ENCODE measurements at regions not wholly inside any gene's neighbourhood (a gene's known extent, or its start where the extent isn't known, plus 50 kb on each side); places are given as distances from the start of the nearest gene placed in this dataset.

DNA sequence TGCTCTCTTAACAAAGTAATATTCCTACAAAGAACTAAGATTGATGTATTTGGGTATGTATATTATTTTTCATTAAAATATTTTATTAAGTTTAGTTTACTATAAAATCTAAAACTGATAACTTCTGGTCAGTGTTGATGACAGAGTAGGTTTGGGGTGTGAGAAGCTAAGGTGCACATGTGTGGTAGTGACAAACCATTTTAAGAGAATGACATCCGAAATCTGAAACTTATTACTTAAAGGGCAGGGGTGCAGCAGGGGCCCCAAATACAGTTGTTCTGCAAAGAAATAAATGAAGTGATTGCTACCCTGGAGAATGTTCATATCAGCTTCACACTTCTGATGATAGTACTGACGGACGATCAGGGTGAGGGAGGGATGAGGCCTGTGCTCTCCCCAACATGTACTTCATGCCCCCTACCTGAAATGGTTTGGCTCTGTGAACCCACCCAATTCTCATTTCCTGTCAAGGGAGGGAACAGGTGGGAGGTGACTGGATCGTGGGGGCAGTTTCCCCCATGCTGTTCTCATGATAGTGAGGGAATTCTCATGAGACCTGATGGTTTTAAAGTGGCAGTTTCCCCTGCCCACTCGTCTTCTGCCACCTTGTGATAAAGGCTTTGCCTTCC, 125.3 kb upstream of the RFX3 start:
- no peaks in the 10 kb centered on the region for H3K9me3 Mint-ChIP-seq (ENCODE audit: low read depth, unreplicated experiment)
- H3K36me3 Mint-ChIP-seq (ENCODE audit: insufficient read depth, unreplicated experiment), result no peaks in the 10 kb centered on the region
- no peak overlapping the region for H3K4me3 Mint-ChIP-seq (ENCODE audit: low read depth, unreplicated experiment)
- no peaks in the 10 kb centered on the region for H3K27me3 Mint-ChIP-seq (ENCODE audit: unreplicated experiment)
- DNase-seq, result no peak
- BruUV-seq (replicated peaks), result no TSS peak
- intact Hi-C loops (cut with micrococcal nuclease; ENCODE audit: unreplicated experiment), result no loop called here
- TF ChIP-seq, protein P1, sequence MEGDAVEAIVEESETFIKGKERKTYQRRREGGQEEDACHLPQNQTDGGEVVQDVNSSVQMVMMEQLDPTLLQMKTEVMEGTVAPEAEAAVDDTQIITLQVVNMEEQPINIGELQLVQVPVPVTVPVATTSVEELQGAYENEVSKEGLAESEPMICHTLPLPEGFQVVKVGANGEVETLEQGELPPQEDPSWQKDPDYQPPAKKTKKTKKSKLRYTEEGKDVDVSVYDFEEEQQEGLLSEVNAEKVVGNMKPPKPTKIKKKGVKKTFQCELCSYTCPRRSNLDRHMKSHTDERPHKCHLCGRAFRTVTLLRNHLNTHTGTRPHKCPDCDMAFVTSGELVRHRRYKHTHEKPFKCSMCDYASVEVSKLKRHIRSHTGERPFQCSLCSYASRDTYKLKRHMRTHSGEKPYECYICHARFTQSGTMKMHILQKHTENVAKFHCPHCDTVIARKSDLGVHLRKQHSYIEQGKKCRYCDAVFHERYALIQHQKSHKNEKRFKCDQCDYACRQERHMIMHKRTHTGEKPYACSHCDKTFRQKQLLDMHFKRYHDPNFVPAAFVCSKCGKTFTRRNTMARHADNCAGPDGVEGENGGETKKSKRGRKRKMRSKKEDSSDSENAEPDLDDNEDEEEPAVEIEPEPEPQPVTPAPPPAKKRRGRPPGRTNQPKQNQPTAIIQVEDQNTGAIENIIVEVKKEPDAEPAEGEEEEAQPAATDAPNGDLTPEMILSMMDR (IDR thresholded peaks at IDR 0.05; ENCODE audit: unreplicated experiment), result no peak
- H3K4me1 Mint-ChIP-seq (ENCODE audit: low read depth, unreplicated experiment), result no peaks in the 10 kb centered on the region
- H3K27ac Mint-ChIP-seq (ENCODE audit: unreplicated experiment), result no peak overlapping the region
- CTCF ChIA-PET, result no interaction called here

DNA sequence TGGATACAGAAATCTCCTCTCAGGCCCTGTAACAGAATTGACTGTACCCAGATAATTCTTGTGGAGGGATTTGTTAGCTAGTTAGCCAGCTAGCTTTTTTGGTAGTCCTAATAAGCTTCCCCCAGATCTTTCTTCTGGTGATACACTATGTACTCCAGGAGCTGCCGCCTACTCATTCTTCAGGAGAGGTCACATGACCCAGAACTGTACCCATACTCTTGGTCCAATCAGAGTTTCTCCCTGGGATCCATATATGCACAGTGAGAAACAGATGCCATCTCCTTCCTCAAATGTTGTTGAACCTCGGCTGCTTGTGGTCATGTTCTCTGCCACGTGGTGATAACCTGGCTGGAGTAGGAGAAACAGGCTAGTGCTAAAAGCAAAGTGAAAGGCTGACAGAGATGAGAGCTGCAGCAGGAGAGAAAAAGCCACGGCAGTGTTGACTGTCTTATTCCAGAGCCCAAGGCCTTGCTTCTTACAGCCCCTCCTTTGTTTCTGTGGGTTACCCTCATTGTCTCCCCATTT, 123.0 kb upstream of the RFX3 start:
- Mint-ChIP-seq H3K36me3 (ENCODE audit: insufficient read depth, unreplicated experiment) (no peaks in the 10 kb centered on the region), H3K27me3 (ENCODE audit: unreplicated experiment) (no peaks in the 10 kb centered on the region), H3K9me3 (ENCODE audit: low read depth, unreplicated experiment) (no peaks in the 10 kb centered on the region), H3K4me3 (ENCODE audit: low read depth, unreplicated experiment) (no peak overlapping the region), H3K4me1 (ENCODE audit: low read depth, unreplicated experiment) (no peaks in the 10 kb centered on the region), H3K27ac (ENCODE audit: unreplicated experiment) (no peak overlapping the region)
- CTCF ChIA-PET, result interaction anchor here (0.7 kb wide), 1 partner anchor 797 kb away, joined by 3 read pairs; no protein-coding TSS in a partner anchor
- no peak for DNase-seq
- intact Hi-C loops (cut with micrococcal nuclease; ENCODE audit: unreplicated experiment), result no loop called here
- TF ChIP-seq, protein P1 (IDR thresholded peaks at IDR 0.05; ENCODE audit: unreplicated experiment), result no peak
- BruUV-seq (replicated peaks), result no TSS peak

DNA sequence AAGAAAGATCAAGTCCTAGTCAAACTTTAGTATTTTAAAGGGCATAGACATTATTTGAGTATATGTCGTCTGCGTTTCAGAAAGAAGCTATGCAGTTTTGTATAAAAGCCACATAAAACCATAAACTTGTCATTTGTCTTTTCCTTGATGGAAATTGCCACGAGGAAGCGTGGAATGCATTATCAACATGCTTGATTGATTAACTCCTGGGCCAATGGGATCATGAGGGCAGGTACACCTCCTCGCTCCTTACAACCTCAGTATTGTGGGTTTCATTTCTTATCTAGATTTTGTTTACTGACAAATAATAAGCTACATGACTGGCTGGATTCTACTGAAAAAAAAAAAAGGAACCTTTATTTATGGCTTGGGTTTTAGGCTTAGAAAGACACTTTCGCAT, 122.5 kb upstream of the RFX3 start:
- H3K27ac Mint-ChIP-seq (ENCODE audit: unreplicated experiment), result no peak overlapping the region
- CTCF ChIA-PET, result interaction anchor here (0.7 kb wide), 1 partner anchor 797 kb away, joined by 3 read pairs; no protein-coding TSS in a partner anchor
- TF ChIP-seq, protein P1 (IDR thresholded peaks at IDR 0.05; ENCODE audit: unreplicated experiment), result no peak
- BruUV-seq (replicated peaks), result no TSS peak
- H3K4me1 Mint-ChIP-seq (ENCODE audit: low read depth, unreplicated experiment), result no peaks in the 10 kb centered on the region
- H3K9me3 Mint-ChIP-seq (ENCODE audit: low read depth, unreplicated experiment), result no peaks in the 10 kb centered on the region
- intact Hi-C loops (cut with micrococcal nuclease; ENCODE audit: unreplicated experiment), result no loop called here
- H3K27me3 Mint-ChIP-seq (ENCODE audit: unreplicated experiment), result no peaks in the 10 kb centered on the region
- H3K4me3 Mint-ChIP-seq (ENCODE audit: low read depth, unreplicated experiment), result no peak overlapping the region
- H3K36me3 Mint-ChIP-seq (ENCODE audit: insufficient read depth, unreplicated experiment), result no peaks in the 10 kb centered on the region
- DNase-seq, result no peak

DNA sequence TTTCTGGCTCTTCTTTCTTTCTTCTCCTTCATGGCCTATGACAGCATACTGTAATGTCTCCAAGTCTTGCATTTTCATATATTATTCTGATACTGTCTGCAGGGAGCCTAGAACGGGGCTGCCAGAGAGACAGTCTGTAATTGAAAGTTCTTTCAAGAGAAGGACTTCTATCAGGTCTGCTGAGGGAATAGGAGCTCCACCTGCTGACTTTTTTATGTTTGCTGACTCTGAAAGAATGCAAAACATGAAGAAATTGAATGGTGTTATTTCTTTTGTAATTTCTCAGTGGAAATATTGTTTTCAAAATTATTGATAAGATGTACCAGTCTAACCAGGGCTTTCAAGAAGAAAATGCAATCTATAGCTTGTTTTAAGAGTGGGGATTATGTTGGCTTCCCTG, 121.9 kb upstream of the RFX3 start:
- no peaks in the 10 kb centered on the region for H3K9me3 Mint-ChIP-seq (ENCODE audit: low read depth, unreplicated experiment)
- H3K36me3 Mint-ChIP-seq (ENCODE audit: insufficient read depth, unreplicated experiment), result no peaks in the 10 kb centered on the region
- H3K4me1 Mint-ChIP-seq (ENCODE audit: low read depth, unreplicated experiment), result no peaks in the 10 kb centered on the region
- DNase-seq, result no peak
- CTCF ChIA-PET, result no interaction called here
- BruUV-seq (replicated peaks), result no TSS peak
- H3K27me3 Mint-ChIP-seq (ENCODE audit: unreplicated experiment), result no peaks in the 10 kb centered on the region
- H3K27ac Mint-ChIP-seq (ENCODE audit: unreplicated experiment), result no peak overlapping the region
- intact Hi-C loops (cut with micrococcal nuclease; ENCODE audit: unreplicated experiment), result no loop called here
- no peak overlapping the region for H3K4me3 Mint-ChIP-seq (ENCODE audit: low read depth, unreplicated experiment)
- TF ChIP-seq, protein P1 (IDR thresholded peaks at IDR 0.05; ENCODE audit: unreplicated experiment), result no peak
